PC-9 (cell line): ENCODE measurements at regions not wholly inside any gene's neighbourhood (a gene's known extent, or its start where the extent isn't known, plus 50 kb on each side); places are given as distances from the start of the nearest gene placed in this dataset.

Source experiments
- CTCF ChIP-seq: fragments of 200-600 bp; sonication (generic); conservative IDR thresholded peaks from 2 replicates; pipeline ENCODE4 v1.6.1; 2017; ENCODE audit warnings: mixed run types, antibody characterized with exemption, mild to moderate bottlenecking, moderate library complexity
- EZH2 ChIP-seq: fragments of 200-600 bp; sonication (generic); IDR thresholded peaks from 2 replicates; pipeline ENCODE4 v1.8.0; 2017; ENCODE audit warnings: antibody characterized with exemption, low read depth

- TF ChIP-seq CTCF: no peak
- TF ChIP-seq EZH2: no peak
These were observed 228.0 kb upstream of the SLC14A2 start for GRCh38 chr18:45387229-45387628.
